Left ventricle myocardium inferior (tissue), 1 donor: ENCODE measurements at regions not wholly inside any gene's neighbourhood (a gene's known extent, or its start where the extent isn't known, plus 50 kb on each side); places are given as distances from the start of the nearest gene placed in this dataset.

Experiments used
- DNase-seq: peaks from one replicate; pipeline ENCODE4 v3.0.0-alpha.2; 2020
- H3K27ac ChIP-seq: fragments of 200-600 bp; replicated peaks from 2 replicates; pipeline ENCODE4 v1.8.0; 2021
- H3K27me3 ChIP-seq: fragments of 200-600 bp; 2 replicates; pipeline ENCODE4 v1.8.0; 2021; ENCODE audit warnings: low read depth
- H3K36me3 ChIP-seq: fragments of 200-600 bp; 2 replicates; pipeline ENCODE4 v1.8.0; 2021
- H3K4me1 ChIP-seq: fragments of 200-600 bp; 2 replicates; pipeline ENCODE4 v1.8.0; 2021
- H3K4me3 ChIP-seq: fragments of 200-600 bp; 2 replicates; pipeline ENCODE4 v1.8.0; 2021; ENCODE audit warnings: mild to moderate bottlenecking, moderate library complexity
- H3K9me3 ChIP-seq: fragments of 200-600 bp; replicated peaks from 2 replicates; pipeline ENCODE4 v1.8.0; 2021
- intact Hi-C: fragments of 100-400 bp; cut with micrococcal nuclease; formaldehyde crosslinking; loops from one replicate; pipeline ENCODE4 v1.11.0; 2022
- TF ChIP-seq, protein P1 (sequence below): fragments of 200-600 bp; IDR thresholded peaks from 2 replicates; pipeline ENCODE4 v1.8.0; 2021; ENCODE audit warnings: antibody characterized with exemption, mild to moderate bottlenecking, borderline replicate concordance
- donor health status: DM: no; HTN: yes; CAD: no; lungs with severe emphysema.

GRCh38 chr1:118272884-118273283 lies 87.9 kb upstream of the SPAG17 start:
- no peak for DNase-seq
- H3K9me3 ChIP-seq = peaks cover 14% of the 10 kb centered on the region
- H3K4me1 ChIP-seq = no peaks in the 10 kb centered on the region
- intact Hi-C loops = no loop called here
- no peaks in the 10 kb centered on the region for H3K27me3 ChIP-seq
- no peak overlapping the region for H3K4me3 ChIP-seq
- H3K36me3 ChIP-seq = no peaks in the 10 kb centered on the region
- TF ChIP-seq, protein P1, sequence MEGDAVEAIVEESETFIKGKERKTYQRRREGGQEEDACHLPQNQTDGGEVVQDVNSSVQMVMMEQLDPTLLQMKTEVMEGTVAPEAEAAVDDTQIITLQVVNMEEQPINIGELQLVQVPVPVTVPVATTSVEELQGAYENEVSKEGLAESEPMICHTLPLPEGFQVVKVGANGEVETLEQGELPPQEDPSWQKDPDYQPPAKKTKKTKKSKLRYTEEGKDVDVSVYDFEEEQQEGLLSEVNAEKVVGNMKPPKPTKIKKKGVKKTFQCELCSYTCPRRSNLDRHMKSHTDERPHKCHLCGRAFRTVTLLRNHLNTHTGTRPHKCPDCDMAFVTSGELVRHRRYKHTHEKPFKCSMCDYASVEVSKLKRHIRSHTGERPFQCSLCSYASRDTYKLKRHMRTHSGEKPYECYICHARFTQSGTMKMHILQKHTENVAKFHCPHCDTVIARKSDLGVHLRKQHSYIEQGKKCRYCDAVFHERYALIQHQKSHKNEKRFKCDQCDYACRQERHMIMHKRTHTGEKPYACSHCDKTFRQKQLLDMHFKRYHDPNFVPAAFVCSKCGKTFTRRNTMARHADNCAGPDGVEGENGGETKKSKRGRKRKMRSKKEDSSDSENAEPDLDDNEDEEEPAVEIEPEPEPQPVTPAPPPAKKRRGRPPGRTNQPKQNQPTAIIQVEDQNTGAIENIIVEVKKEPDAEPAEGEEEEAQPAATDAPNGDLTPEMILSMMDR = no peak
- no peak overlapping the region for H3K27ac ChIP-seq

- TF ChIP-seq, protein P1 = no peak
- no peak overlapping the region for H3K4me3 ChIP-seq
- intact Hi-C loops = no loop called here
- no peaks in the 10 kb centered on the region for H3K36me3 ChIP-seq
- H3K27ac ChIP-seq = no peak overlapping the region
- H3K27me3 ChIP-seq = no peaks in the 10 kb centered on the region
- peaks cover 6% of the 10 kb centered on the region for H3K9me3 ChIP-seq
- no peak for DNase-seq
- no peaks in the 10 kb centered on the region for H3K4me1 ChIP-seq
Observed at GRCh38 chr1:118271883-118272282, 86.9 kb upstream of the SPAG17 start.

DNA sequence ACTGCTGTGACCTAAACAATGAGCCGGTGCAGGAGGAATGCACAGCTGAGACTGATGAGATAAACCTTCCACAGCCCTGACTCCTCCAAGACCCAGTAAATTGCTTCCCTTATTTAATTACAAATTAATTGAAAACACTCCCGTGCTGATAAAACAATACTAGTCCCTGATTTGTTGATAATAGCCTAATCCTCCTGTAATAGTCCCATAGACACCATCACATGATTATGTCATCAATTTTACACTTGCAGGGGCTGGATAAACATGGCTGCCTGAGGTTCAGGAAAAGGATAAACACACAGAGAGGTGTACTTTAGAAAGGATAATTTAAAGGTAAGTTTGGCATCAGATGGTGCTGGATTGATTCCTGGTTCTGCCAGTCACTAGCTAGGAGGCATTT lies 84.6 kb upstream of the SPAG17 start:
- no peaks in the 10 kb centered on the region for H3K36me3 ChIP-seq
- H3K27me3 ChIP-seq = no peaks in the 10 kb centered on the region
- TF ChIP-seq, protein P1 = no peak
- DNase-seq = no peak
- no peak overlapping the region for H3K27ac ChIP-seq
- no peaks in the 10 kb centered on the region for H3K4me1 ChIP-seq
- no peak overlapping the region for H3K4me3 ChIP-seq
- H3K9me3 ChIP-seq = no peaks in the 10 kb centered on the region
- intact Hi-C loops = no loop called here

DNA sequence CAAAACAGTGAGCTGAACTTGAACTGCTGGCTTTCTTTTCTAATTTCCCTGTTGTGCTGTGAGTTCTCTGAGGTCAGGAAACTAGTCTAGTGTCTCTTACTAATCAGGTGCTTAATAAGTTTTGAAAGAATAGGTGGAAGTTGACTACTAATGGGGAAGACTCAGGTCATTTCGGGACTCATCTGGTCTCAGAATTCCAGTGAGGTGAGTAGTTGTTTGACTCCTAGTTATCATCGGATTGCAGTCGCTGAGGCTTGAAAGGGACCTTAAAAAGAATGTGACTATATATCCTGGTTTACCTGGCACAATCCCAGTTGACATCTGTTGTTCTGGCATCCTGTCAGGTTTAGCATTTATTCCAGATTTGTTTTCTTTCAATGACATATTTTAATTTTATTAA lies 81.4 kb upstream of the SPAG17 start:
- TF ChIP-seq, protein P1 = no peak
- DNase-seq = no peak
- intact Hi-C loops = no loop called here

GRCh38 chr1:118264343-118264742 lies 79.3 kb upstream of the SPAG17 start:
- no peaks in the 10 kb centered on the region for H3K4me1 ChIP-seq
- H3K27me3 ChIP-seq = no peaks in the 10 kb centered on the region
- no peak overlapping the region for H3K4me3 ChIP-seq
- intact Hi-C loops = no loop called here
- H3K36me3 ChIP-seq = no peaks in the 10 kb centered on the region
- DNase-seq = no peak
- H3K27ac ChIP-seq = no peak overlapping the region
- TF ChIP-seq, protein P1 = no peak
- H3K9me3 ChIP-seq = no peaks in the 10 kb centered on the region

More for the DNA sequence above, 81.4 kb upstream of the SPAG17 start:
- Histone ChIP-seq H3K27me3 (no peaks in the 10 kb centered on the region), H3K9me3 (no peaks in the 10 kb centered on the region), H3K4me3 (no peak overlapping the region), H3K4me1 (no peaks in the 10 kb centered on the region), H3K36me3 (no peaks in the 10 kb centered on the region), H3K27ac (no peak overlapping the region)

DNA sequence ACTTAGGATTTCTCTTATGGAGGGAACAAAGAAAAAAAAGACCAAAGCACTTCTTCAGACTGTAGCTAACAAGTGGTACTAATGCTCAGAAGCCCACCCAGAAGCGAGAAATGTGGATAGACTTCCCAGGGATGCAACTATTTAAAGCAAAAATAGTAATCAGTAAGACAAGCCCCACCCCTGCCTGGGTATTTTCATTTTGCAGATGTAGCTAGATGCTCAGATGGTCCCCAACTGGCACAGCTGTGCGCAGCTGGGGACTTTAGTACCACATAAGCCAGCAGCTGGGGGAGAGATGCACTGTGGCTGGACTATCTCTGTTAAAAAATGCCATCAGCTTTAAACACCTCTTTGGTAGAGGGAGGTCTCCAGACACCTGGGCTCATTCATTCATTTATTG lies 77.8 kb upstream of the SPAG17 start:
- H3K4me3 ChIP-seq = no peak overlapping the region
- DNase-seq = no peak
- no peaks in the 10 kb centered on the region for H3K27me3 ChIP-seq
- no peaks in the 10 kb centered on the region for H3K9me3 ChIP-seq
- TF ChIP-seq, protein P1 = no peak
- H3K4me1 ChIP-seq = no peaks in the 10 kb centered on the region
- H3K36me3 ChIP-seq = no peaks in the 10 kb centered on the region
- intact Hi-C loops = no loop called here
- H3K27ac ChIP-seq = no peak overlapping the region
